NCI-H345 treated with DMSO at 0.1 percent for 48 hours (cell line): ENCODE measurements at regions not wholly inside any gene's neighbourhood (a gene's known extent, or its start where the extent isn't known, plus 50 kb on each side); places are given as distances from the start of the nearest gene placed in this dataset.
A peak's percentile ranks its signal among the peaks of the same experiment; 100 is the strongest.
"Not testable (repeated sequence)": the region's sequence is repeated elsewhere in the genome, so short reads cannot be mapped to it uniquely, and the experiment has no call there.

Experiments
- DNase-seq: peaks from one replicate; lab custom pipeline; 2025; ENCODE audit not compliant: unreplicated experiment; lab: John Stamatoyannopoulos, UW

DNA sequence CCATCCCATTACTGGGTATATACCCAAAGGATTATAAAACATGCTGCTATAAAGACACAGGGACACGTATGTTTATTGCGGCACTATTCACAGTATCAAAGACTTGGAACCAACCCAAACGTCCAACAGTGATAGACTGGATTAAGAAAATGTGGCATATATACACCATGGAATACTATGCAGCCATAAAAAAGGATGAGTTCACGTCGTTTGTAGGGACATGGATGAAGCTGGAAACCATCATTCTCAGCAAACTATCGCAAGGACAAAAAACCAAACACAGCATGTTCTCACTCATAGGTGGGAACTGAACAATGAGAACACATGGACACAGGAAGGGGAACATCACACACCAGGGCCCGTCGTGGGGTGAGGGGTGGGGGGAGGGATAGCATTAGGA is 106.1 kb downstream of the CHD1L start:
- DNase-seq = not testable (repeated sequence)

DNA sequence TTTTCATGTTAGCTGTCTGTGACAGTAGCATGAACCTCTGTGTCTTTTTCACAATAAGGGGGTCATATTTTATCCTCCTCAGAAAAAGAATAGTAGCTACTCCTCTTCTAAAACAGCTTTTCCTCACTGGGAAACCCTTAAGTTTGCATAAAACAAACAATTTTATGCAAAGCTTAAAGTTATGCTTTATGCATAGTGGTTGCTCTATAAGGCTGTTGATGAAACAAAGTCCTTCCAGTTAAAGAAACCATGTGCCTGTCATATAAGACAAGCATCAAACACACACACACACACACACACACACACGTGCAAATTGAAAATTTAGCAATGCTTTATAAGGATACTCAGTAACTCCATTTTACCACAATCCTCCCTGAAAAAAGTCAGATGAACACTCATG is 107.0 kb downstream of the CHD1L start:
- no peak for DNase-seq

DNA sequence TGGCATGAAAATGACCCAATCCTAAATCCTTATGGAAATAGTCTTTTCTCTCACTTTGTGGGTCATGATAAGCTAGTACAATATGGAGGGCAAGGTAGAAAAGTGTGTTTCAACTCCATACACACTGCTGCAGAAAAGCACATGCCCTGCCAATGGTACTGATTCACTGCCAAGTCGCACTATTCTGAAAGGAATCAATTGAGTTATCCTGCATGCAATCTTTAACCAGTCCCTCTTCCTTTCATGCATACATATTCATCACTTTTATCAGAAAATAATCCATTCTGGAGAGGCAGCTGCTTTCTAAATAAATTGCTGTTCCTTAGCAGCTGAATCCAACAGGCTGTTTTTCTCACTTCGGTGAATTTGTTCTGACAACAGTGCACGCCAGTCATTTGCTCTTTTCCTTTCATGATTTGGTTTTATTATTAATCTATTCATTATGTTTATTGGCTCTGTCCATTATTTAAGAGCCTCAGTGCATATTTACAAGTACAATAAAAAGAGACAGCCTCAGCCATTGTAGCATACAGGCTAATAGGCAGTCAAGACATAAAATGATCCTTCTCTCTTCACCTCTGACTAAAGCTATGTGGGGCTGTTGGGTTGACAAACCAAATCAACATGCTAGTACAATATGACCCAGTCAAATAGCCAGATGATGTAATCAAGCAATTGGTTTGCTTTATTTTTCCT is 108.8 kb downstream of the CHD1L start:
- DNase-seq = no peak

DNA sequence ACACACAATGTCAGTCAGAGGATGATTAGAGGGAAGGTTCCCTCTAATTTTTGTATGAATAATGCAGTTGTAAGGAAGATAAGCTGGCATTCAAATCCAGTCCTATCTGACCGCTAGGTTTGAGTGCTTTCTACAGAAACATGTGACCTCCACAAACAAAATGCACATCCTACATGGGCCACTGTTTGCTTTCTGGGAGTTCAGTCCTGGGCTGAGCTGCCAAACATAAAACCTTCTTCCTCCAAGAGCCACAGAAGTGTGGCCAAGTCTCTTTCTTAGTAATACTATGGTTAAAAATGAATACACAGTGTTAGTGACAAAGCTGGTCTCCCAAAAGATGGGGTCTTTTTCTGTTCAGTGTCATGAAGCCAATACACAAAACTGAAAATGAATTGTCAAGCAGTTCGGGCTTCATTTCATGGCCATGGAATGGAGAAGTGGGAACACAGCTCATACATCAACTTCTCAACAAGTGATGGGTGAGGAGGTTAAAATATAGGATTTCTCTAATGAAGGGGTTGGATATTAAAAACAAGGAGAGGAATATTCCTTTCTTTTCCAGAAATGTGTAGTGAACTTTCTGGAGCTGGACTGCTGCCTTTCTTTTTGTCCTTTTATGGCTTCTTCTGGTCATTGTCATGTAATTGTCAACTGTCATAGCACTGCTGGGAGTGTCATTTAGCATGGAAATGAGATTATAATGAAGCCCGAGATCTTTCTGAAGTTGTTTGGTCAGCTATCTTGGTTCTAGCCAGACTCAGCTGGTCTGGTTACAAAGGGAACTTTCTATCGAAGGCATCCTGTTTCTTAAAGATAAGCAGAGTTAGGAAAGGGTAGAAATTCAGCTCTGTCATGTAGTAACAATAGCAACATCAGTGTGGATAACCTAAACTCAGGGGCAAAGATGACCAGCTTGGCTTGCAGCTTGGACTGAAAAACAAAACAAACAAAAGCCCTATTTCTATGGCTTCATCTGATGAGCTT is 135.1 kb downstream of the CHD1L start:
- DNase-seq = no peak

DNA sequence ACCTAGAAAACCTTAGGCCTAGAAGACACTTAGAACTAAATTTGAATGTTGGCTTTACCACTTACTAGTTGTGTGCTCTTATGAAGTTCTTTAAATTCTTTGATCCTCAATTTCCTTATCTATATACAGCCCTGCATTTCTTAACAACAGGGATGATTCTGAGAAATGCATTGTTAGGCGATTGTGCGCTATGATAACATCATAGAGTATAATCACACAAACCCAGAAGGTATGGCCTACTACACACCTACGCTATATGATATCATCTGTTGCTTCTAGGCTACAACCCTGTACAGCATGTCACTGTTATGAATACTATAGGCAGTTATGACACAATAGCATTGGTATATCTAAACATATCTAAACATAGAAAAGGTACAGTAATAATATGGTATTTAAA is 137.4 kb downstream of the CHD1L start:
- no peak for DNase-seq

DNA sequence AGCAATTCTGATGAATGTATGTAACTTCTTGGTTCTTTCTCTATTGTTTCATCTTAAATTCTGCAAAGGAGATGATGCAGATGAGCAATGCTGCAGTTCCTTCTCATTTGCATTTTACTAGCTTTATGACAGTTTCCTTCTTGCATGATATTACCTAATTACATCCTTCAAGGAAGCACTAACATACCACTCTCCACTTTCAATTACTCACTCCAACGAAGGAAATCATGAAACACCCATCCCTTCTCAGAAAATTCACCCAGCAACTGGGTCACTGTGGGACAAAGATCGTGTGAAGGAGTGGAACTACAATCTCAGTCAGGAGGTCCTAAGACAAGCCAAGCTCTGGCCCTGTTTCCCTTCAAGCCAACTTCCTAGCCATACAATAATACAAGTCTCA is 142.3 kb downstream of the CHD1L start:
- no peak for DNase-seq

DNA sequence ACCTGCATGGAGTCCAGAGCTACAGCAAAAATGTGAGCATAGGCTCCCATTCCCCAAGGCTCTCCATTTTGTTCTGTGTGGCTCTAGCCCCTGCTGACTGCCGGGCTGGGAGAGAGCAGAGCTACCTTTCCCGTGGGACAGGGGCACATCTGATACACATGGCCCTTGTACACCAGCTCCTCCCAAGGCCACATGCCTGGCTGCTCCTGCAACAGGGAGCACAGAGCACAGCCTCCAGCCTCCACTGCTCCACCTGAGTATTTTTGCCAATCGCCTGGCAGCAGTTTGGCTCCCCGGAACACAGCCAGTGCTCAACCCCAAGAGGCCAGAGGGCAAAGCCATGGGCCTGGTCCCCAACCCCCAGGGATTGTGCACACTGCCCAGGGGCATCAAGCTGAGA is 146.5 kb downstream of the CHD1L start:
- no peak for DNase-seq

DNA sequence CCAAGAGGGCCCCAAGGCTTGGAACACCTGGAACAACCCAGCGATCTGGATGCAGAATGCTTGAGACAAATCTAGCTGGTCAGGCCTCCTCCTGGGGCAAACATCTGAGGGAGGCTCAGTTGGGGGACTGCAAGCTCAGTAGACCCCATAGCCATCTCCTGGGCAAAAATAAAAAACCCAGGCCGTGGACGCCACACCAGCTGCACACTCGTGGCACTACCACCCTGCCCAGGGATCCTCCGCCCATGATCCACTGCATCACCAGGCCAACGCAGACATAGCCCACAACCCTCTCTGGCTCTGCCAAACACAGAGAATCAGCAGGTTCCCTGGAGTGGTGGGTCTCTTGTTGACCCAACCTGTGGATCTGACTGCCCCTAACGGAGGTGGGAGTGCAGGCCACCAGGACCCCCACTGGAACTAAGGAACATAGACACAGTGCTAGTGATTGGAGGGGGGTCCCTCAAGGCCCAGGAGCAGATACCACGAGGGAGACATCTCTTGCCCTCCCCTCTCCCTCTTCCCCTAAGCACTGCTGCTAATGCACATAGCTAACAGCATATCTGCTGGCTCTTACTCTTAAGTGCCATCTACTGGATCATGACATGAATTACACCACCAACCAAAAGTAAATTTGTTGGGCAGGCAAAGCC is 147.2 kb downstream of the CHD1L start:
- DNase-seq = peak; percentile 84

DNA sequence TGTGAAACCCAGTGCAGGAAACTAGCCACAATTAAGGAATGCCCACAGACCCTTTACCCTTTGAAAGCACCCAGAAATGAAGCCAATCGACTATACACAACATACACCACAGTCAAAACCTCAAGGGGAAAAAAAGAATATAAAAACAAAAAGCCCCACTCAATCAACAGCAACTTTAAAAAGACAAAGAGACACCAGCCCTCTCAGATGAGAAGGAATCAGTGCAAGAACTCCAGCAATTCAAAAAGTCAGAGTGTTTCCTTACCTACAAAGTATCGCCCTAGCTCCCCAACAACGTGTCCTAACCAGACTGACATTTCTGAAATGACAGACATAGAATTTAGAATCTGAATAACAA is 147.7 kb downstream of the CHD1L start:
- no peak for DNase-seq

DNA sequence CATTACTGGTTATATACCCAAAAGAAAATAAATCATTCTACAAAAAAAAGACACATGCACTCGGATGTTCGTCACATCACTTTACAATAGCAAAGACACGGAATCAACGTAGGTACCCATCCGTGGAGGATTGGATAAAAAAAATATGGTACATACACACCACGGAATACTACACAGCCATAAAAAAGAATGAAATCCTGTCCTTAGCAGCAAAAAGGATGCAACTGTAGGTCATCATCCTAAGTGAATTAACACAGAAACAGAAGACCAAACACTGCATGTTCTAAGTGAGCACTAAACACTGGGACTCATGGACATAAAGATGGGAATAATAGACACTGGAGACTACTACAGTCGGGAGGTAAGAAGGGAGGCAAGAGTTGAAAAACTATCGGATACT is 148.6 kb downstream of the CHD1L start:
- DNase-seq = no peak

DNA sequence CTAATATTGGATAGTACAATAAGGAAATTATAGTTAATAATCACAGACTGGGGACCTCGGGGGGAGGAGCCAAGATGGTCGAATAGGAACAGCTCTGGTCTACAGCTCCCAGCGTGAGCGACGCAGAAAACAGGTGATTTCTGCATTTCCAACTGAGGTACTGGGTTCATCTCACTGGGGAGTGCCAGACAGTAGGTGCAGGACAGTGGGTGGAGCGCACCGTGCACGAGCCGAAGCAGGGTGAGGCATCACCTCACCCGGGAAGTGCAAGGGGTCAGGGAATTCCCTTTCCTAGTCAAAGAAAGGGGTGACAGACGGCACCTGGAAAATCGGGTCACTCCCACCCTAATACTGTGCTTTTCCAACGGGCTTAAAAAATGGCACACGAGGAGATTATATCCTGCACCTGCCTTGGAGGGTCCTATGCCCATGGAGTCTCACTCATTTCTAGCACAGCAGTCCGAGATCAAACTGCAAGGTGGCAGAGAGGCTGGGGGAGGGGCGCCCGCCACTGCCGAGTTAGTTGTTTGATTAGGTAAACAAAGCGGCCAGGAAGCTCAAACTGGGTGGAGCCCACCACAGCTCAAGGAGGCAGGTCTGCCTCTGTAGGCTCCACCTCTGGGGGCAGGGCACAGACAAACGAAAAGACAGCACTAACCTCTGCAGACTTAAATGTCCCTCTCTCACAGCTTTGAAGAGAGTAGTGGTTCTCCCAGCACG is 138.8 kb upstream of the BCL9 start:
- DNase-seq = peak; percentile 46

DNA sequence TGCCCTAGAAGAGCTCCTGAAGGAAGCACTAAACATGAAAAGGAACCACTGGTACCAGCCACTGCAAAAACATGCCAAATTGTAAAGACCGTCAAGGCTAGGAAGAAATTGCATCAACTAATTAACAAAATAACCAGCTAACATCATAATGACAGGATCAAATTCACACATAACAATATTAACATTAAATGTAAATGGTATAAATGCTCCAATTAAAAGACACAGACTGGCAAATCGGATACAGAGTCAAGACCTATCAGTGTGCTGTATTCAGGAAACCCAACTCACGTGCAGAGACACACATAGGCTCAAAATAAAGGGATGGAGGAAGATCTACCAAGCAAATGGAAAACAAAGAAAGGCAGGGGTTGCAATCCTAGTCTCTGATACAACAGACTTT is 137.0 kb upstream of the BCL9 start:
- DNase-seq = not testable (repeated sequence)

DNA sequence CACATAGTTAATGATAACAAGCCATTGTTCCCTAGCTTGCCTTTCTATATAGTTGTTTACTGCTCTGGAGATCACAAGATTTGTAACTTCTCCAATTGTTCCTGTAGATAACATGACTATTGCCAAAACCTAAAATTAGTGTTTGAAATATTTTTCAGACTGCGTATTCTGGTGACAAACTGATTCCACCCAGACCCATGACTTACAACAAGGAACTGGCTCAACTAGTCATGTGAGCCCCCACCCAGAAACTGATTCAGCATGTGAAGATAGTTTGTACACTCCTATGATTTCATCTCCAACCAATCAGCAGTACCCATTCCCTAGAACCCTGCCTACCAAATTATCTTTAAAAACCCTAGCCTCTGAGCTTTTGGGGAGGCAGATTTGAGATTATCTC is 131.4 kb upstream of the BCL9 start:
- no peak for DNase-seq

DNA sequence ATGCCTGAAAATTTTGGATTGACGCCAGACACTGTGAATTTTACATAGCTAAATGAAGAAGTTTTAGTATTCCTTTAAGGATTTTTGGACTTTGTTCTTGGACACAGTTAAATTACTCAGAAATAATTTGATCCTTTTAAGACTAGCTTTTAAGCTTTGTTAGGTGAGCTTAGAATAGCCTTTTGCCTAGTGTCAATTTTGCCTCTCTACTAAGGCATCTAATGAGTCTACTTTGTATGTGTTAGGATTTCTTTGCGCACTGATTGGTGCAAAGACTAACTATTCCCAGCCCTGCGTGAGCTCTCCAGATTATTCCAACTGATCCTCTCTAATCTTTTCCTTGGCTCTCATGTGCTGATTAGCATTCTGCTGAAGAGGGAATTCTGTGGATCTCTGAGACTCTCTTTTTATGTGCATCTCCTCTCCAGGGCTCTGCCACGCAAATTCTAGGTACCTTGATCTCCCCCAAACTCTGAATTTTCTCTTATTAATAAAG is 128.1 kb upstream of the BCL9 start:
- no peak for DNase-seq

DNA sequence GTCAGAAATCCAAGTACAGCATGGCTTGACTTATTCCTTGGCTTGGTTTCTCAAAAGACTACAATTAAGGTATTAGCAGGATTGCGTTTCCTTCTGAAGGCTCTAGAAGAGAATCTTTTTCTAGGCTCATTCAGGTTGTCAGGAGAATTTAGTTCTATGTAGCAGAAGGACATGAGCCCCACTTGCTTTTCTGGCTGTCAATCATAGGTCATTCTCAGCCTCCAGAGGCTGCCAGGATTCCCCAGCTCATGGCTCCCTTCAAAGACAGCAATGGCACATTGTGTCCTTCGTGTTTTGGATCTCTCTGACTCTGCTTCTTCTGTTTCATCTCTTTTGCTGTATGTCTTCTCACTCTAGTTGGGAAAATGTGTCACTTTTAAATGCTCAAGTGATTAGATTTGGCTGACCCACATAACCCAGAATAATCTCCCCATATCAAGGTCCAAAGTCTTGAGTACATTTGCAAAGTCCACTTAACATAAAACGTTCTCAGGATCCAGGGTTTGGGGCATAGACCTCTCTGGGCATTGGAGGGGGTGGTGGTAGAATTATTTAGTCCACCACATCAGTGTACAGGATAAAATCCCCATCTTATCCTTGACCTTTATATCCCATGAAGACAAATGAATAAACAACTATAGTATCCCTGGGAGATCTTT is 126.7 kb upstream of the BCL9 start:
- DNase-seq = no peak

DNA sequence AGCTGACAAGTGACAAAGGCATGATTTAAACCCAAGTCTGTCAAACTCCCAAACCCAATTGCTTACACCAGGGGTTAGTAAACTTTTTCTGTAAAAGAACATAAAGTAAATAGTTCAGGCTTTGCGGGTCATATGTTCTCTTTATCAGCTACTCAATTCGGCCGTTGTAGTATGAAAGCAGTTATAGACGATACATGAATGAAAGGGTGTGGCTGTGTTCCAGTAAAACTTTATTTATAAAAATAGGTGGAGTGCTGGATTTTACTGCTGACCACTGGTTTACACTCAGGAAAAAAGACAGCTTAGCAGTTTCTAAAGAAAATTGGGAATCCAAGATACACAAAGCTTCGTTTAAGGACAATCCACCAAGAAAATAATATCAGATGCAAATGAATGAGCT is 124.3 kb upstream of the BCL9 start:
- no peak for DNase-seq

DNA sequence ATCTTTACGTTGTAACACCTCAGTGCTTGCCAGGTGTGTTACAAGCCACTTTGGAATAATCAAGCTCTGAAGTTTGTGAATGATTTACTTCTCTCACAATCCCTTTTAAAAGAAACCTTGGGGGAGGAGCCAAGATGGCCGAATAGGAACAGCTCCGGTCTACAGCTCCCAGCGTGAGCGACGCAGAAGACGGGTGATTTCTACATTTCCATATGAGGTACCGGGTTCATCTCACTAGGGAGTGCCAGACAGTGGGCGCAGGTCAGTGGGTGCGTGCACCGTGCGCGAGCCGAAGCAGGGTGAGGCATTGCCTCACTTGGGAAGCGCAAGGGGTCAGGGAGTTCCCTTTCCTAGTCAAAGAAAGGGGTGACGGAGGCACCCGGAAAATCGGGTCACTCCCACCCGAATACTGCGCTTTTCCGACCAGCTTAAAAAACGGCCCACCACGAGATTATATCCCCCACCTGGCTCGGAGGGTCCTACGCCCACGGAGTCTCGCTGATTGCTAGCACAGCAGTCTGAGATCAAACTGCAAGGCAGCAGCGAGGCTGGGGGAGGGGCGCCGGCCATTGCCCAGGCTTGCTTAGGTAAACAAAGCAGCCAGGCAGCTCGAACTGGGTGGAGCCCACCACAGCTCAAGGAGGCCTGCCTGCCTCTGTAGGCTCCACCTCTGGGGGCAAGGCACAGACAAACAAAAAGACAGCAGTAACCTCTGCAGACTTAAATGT is 118.0 kb upstream of the BCL9 start:
- peak; percentile 46 for DNase-seq

DNA sequence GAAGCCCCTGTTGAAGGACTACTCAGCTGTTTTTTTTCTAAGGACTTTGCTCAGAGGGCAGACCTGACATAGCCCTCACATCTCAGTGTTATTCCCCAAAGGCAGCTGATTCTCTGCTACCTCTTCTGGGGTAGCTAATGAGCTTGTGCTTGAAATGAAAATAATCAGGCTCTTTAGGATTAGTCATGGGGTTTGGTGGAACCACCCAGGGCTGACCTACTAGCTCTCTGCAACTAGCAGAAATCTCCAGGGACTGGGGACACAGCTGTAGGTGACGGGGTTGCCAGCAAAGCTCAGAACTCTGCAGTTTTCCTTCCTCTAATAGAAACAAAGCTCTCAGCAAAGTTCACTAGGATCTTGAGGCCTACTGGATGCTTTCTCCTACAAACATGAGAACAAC is 106.4 kb upstream of the BCL9 start:
- DNase-seq = no peak

DNA sequence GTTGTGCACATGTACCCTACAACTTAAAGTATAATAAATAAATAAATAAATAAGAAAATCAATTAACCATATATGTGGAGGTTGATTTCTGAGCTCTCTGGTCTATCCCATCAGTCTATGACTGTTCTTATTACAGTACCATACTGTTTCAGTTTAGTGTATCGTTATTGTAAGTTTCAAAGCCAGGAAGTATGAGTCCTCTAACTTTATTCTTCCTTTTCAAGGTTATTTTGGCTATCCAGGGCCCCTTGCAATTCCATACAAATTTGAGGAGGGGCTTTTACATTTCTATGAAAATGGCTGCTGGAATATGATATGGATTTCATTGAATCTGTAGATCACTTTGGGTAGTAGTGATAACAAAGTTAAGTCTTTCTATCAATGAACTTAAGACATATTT is 96.9 kb upstream of the BCL9 start:
- no peak for DNase-seq

DNA sequence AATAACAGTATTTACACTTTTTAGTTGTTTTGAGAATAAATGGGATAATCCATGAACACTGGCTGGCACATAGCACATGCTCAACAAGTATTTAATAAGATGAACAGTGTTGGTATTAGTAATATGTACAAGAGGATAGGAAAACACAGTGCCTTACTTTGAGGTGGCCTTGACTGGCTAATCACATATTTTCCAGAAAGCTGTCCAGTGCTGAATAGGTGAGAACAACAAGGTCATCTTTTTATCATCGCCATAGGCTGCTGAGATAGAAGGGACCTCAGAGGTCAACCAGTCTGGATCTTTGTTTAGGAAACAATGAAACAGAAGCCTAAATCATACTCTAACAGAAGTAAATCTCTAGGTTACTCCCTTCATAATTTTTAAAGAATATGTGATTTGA is 89.7 kb upstream of the BCL9 start:
- DNase-seq = no peak
